Fibroblast of the aortic adventitia (primary cell): ENCODE measurements at regions not wholly inside any gene's neighbourhood (a gene's known extent, or its start where the extent isn't known, plus 50 kb on each side); places are given as distances from the start of the nearest gene placed in this dataset.

Source experiments
- DNase-seq: peaks from one replicate; pipeline ENCODE4 v3.0.0-alpha.2; 2010; ENCODE audit warnings: low read depth
- H3K4me3 ChIP-seq: 2 replicates; pipeline ENCODE4 v1.5.1; 2011; ENCODE audit warnings: low read depth, mild to moderate bottlenecking, control low read depth, low read length, moderate library complexity
- CTCF ChIP-seq: IDR thresholded peaks from 2 replicates; pipeline ENCODE4 v1.5.1; 2011; ENCODE audit warnings: mild to moderate bottlenecking, low read length, control low read depth, inconsistent platforms; ENCODE audit not compliant: insufficient read depth

- TF ChIP-seq CTCF: no peak
- no peak overlapping the region for H3K4me3 ChIP-seq
- DNase-seq: no peak
Observed at GRCh38 chr5:92977846-92978540, 603.0 kb downstream of the NR2F1-AS1 start.

- DNase-seq: no peak
- no peak overlapping the region for H3K4me3 ChIP-seq
- TF ChIP-seq CTCF: no peak
Observed at GRCh38 chr5:92976156-92976555, 604.9 kb downstream of the NR2F1-AS1 start.

- DNase-seq: peak; percentile 52
- no peak overlapping the region for H3K4me3 ChIP-seq
- no peak for TF ChIP-seq CTCF
Observed at GRCh38 chr5:92969781-92970237, 611.2 kb downstream of the NR2F1-AS1 start.

- DNase-seq: no peak
- H3K4me3 ChIP-seq: no peak overlapping the region
- no peak for TF ChIP-seq CTCF
Observed at GRCh38 chr5:92969191-92969780, 611.7 kb downstream of the NR2F1-AS1 start.

- DNase-seq: no peak
- TF ChIP-seq CTCF: no peak
- no peak overlapping the region for H3K4me3 ChIP-seq
Observed at GRCh38 chr5:92963800-92964199, 617.2 kb downstream of the NR2F1-AS1 start.

GRCh38 chr5:92962752-92963151 lies 618.3 kb downstream of the NR2F1-AS1 start:
- no peak for TF ChIP-seq CTCF
- DNase-seq: no peak
- no peak overlapping the region for H3K4me3 ChIP-seq
